GM23248 (cell line): ENCODE measurements at regions not wholly inside any gene's neighbourhood (a gene's known extent, or its start where the extent isn't known, plus 50 kb on each side); places are given as distances from the start of the nearest gene placed in this dataset.

Source experiments
- EZH2 ChIP-seq: fragments of 200-600 bp; sonication (generic); IDR thresholded peaks from 2 replicates; pipeline ENCODE4 v1.6.1; 2018; ENCODE audit warnings: antibody characterized with exemption, mild to moderate bottlenecking; ENCODE audit not compliant: insufficient read depth, poor library complexity, severe bottlenecking
- EZH2phosphoT487 ChIP-seq: fragments of 200-600 bp; sonication (generic); IDR thresholded peaks from 2 replicates; pipeline ENCODE4 v1.6.1; 2018; ENCODE audit warnings: antibody characterized with exemption, moderate library complexity, mild to moderate bottlenecking, low read depth; ENCODE audit not compliant: insufficient read depth

DNA sequence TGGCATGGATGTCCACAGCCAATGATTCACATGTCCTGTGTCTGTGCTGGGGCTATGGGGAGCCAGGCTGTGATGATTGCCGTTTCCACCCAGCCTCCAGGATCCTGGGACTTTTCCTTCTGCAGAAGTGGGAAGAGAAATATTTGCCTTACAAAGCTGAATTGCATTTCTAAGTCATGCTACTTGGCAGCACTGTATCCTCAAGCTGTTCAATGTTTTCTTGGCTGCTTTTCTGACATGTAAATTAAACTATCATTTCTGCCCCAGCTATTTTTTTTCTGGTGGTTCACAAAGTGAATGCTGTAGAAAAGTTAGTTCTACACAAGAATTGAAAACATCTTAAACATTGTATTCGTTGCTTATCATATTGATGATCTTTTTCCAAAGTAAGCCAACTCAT lies 51.9 kb upstream of the TCERG1L start:
- TF ChIP-seq EZH2 = no peak
- TF ChIP-seq EZH2phosphoT487 = no peak
